ENCODE measurements at regions not wholly inside any gene's neighbourhood (a gene's known extent, or its start where the extent isn't known, plus 50 kb on each side); places are given as distances from the start of the nearest gene placed in this dataset.

DNA sequence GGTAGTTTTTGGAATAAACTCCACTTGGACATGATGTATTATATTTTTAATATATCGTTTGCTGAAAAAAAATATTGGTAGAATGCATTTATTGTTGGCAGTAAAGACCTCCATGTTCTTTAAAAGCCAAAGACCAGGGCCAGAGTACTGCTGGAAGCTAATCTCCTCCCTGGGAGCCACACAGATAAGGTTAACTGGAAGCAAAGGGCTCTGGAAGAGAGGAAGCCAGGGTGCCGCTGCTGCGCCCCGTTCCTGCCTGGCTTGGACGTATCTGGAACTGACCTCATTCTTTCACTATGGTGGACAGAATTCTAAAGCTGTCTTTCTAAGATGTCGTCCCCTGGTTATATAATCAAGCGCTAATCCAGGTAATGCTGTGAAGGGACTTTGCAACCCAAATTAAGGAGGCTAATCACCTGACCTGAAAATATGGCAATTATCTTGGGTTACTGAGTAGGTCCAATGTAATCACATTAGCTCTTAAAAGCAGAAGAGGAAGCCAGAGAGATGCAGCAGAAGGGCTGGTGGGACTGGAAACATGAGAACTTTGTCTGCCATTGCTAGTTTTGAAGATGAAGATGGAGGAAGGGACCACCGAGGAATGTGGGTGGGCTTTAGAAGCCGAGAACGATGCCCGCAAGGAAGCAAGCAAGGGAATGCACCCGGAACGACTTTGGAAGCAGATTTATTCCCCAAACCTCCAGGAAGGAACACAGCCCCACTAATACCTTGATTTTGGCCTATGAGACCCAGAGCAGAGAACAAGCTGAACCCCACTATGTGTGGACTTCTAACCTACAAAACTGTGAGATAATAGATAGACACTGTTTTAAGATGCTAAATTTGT is 167.7 kb upstream of the KCNJ15 start:
- TF ChIP-seq, protein P1, sequence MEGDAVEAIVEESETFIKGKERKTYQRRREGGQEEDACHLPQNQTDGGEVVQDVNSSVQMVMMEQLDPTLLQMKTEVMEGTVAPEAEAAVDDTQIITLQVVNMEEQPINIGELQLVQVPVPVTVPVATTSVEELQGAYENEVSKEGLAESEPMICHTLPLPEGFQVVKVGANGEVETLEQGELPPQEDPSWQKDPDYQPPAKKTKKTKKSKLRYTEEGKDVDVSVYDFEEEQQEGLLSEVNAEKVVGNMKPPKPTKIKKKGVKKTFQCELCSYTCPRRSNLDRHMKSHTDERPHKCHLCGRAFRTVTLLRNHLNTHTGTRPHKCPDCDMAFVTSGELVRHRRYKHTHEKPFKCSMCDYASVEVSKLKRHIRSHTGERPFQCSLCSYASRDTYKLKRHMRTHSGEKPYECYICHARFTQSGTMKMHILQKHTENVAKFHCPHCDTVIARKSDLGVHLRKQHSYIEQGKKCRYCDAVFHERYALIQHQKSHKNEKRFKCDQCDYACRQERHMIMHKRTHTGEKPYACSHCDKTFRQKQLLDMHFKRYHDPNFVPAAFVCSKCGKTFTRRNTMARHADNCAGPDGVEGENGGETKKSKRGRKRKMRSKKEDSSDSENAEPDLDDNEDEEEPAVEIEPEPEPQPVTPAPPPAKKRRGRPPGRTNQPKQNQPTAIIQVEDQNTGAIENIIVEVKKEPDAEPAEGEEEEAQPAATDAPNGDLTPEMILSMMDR (IDR thresholded peaks at IDR 0.05), result no peak
- TF ChIP-seq POLR2A (IDR thresholded peaks at IDR 0.05), result no peak

Data from heart left ventricle (tissue), 13 donors.